Mesendoderm (in vitro differentiated cells): ENCODE measurements at regions not wholly inside any gene's neighbourhood (a gene's known extent, or its start where the extent isn't known, plus 50 kb on each side); places are given as distances from the start of the nearest gene placed in this dataset.

Experiments
- DNase-seq: peaks from one replicate; pipeline ENCODE4 v3.0.0; 2013
- H2AK5ac ChIP-seq: 2 replicates; pipeline ENCODE4 v1.6.1; 2013; ENCODE audit warnings: low read length, inconsistent platforms
- H2BK120ac ChIP-seq: 2 replicates; pipeline ENCODE4 v1.6.1; 2013; ENCODE audit warnings: low read depth, mild to moderate bottlenecking, low read length, moderate library complexity, mixed read lengths
- H2BK15ac ChIP-seq: replicated peaks from 2 replicates; pipeline ENCODE4 v1.6.1; 2013; ENCODE audit warnings: low read depth, mild to moderate bottlenecking, moderate library complexity
- H2BK5ac ChIP-seq: 2 replicates; pipeline ENCODE4 v1.6.1; 2013; ENCODE audit warnings: low read length, inconsistent platforms
- H3K18ac ChIP-seq: 2 replicates; pipeline ENCODE4 v1.6.1; 2013; ENCODE audit warnings: mild to moderate bottlenecking, low read length, mixed read lengths
- H3K23ac ChIP-seq: one replicate; pipeline ENCODE4 v1.6.1; 2013; ENCODE audit warnings: low read length
- H3K27ac ChIP-seq: 2 replicates; pipeline ENCODE4 v1.5.1; 2013; ENCODE audit warnings: low read depth, mild to moderate bottlenecking, inconsistent platforms, low read length, moderate library complexity
- H3K27me3 ChIP-seq: 2 replicates; pipeline ENCODE4 v1.6.1; 2013; ENCODE audit warnings: low read length, control low read depth, mild to moderate bottlenecking, inconsistent platforms; ENCODE audit not compliant: insufficient read depth, poor library complexity
- H3K36me3 ChIP-seq: 2 replicates; pipeline ENCODE4 v1.6.1; 2013; ENCODE audit warnings: low read length, inconsistent platforms; ENCODE audit not compliant: control insufficient read depth, insufficient read depth
- H3K4ac ChIP-seq: one replicate; pipeline ENCODE4 v1.6.1; 2013; ENCODE audit warnings: low read depth, mild to moderate bottlenecking, low read length, moderate library complexity
- H3K4me1 ChIP-seq: 2 replicates; pipeline ENCODE4 v1.6.1; 2013; ENCODE audit warnings: low read depth, low read length, inconsistent platforms; ENCODE audit not compliant: control insufficient read depth
- H3K4me2 ChIP-seq: 2 replicates; pipeline ENCODE4 v1.6.1; 2013; ENCODE audit warnings: low read length
- H3K4me3 ChIP-seq: 2 replicates; pipeline ENCODE4 v1.5.1; 2013; ENCODE audit warnings: mild to moderate bottlenecking, low read length
- H3K56ac ChIP-seq: one replicate; pipeline ENCODE4 v1.6.1; 2013; ENCODE audit warnings: low read length
- H3K79me1 ChIP-seq: 2 replicates; pipeline ENCODE4 v1.6.1; 2013; ENCODE audit warnings: low read length, inconsistent platforms
- H3K79me2 ChIP-seq: 2 replicates; pipeline ENCODE4 v1.6.1; 2013; ENCODE audit warnings: mild to moderate bottlenecking, low read length; ENCODE audit not compliant: control insufficient read depth, insufficient read depth
- H3K9ac ChIP-seq: 2 replicates; pipeline ENCODE4 v1.6.1; 2013; ENCODE audit warnings: low read length, inconsistent platforms
- H4K5ac ChIP-seq: one replicate; pipeline ENCODE4 v1.6.1; 2013; ENCODE audit warnings: low read length
- H4K8ac ChIP-seq: one replicate; pipeline ENCODE4 v1.6.1; 2013; ENCODE audit warnings: low read depth, mild to moderate bottlenecking, control low read depth, low read length, moderate library complexity
- WGBS: extraction: QIAGEN DNeasy Blood & Tissue Kit; methylation state at CpG from one replicate; pipeline ENCODE4 v1.1.7; 2013; ENCODE audit warnings: low lambda C conversion rate, missing lambda C conversion rate; ENCODE audit not compliant: insufficient coverage; ENCODE audit errors: extremely low coverage; 5-methylcytosine and 5-hydroxymethylcytosine counted together

- no peak overlapping the region for H3K56ac ChIP-seq
- H4K5ac ChIP-seq = no peak overlapping the region
- H3K18ac ChIP-seq = no peak overlapping the region
- no peaks in the 10 kb centered on the region for H3K79me2 ChIP-seq
- no peak overlapping the region for H3K27ac ChIP-seq
- no peak overlapping the region for H2AK5ac ChIP-seq
- no peak overlapping the region for H3K4me2 ChIP-seq
- H3K9ac ChIP-seq = no peak overlapping the region
- no peaks in the 10 kb centered on the region for H3K36me3 ChIP-seq
- no peak overlapping the region for H3K4ac ChIP-seq
- no peak overlapping the region for H3K23ac ChIP-seq
- no peak overlapping the region for H2BK15ac ChIP-seq
- no peak overlapping the region for H4K8ac ChIP-seq
- H3K4me1 ChIP-seq = no peaks in the 10 kb centered on the region
- DNase-seq = no peak
- no peak overlapping the region for H2BK5ac ChIP-seq
- H3K79me1 ChIP-seq = no peaks in the 10 kb centered on the region
- H3K27me3 ChIP-seq = no peaks in the 10 kb centered on the region
- H3K4me3 ChIP-seq = no peak overlapping the region
- WGBS = no CpG with 5 or more reads among the region's 4 CpGs
- no peak overlapping the region for H2BK120ac ChIP-seq
Observed at GRCh38 chr7:45359776-45360175, 202.2 kb downstream of the RAMP3 start.

GRCh38 chr7:45363669-45364068, 206.1 kb downstream of the RAMP3 start:
- no peaks in the 10 kb centered on the region for H3K4me1 ChIP-seq
- H3K9ac ChIP-seq = no peak overlapping the region
- no peak overlapping the region for H4K5ac ChIP-seq
- no peak overlapping the region for H3K18ac ChIP-seq
- H2AK5ac ChIP-seq = no peak overlapping the region
- H3K27me3 ChIP-seq = no peaks in the 10 kb centered on the region
- peak; percentile 40 for DNase-seq
- H2BK120ac ChIP-seq = no peak overlapping the region
- no peaks in the 10 kb centered on the region for H3K79me2 ChIP-seq
- no peak overlapping the region for H3K27ac ChIP-seq
- H3K36me3 ChIP-seq = no peaks in the 10 kb centered on the region
- H3K56ac ChIP-seq = no peak overlapping the region
- H4K8ac ChIP-seq = no peak overlapping the region
- H3K4me2 ChIP-seq = no peak overlapping the region
- H3K23ac ChIP-seq = no peak overlapping the region
- H3K79me1 ChIP-seq = no peaks in the 10 kb centered on the region
- H3K4ac ChIP-seq = no peak overlapping the region
- no peak overlapping the region for H2BK15ac ChIP-seq
- no peak overlapping the region for H3K4me3 ChIP-seq
- no CpG with 5 or more reads among the region's 7 CpGs for WGBS
- H2BK5ac ChIP-seq = no peak overlapping the region

- H3K27ac ChIP-seq = no peak overlapping the region
- DNase-seq = no peak
- H2BK5ac ChIP-seq = no peak overlapping the region
Observed at GRCh38 chr7:45365341-45365740, 207.8 kb downstream of the RAMP3 start.

GRCh38 chr7:45366475-45366874, 207.7 kb upstream of the ADCY1 start:
- Histone ChIP-seq H3K79me1 (no peaks in the 10 kb centered on the region), H3K18ac (no peak overlapping the region), H3K4ac (no peak overlapping the region), H3K56ac (no peak overlapping the region), H3K27me3 (no peaks in the 10 kb centered on the region), H3K4me2 (no peak overlapping the region), H4K5ac (no peak overlapping the region), H3K4me3 (no peak overlapping the region), H3K9ac (no peak overlapping the region), H2AK5ac (no peak overlapping the region), H3K27ac (no peak overlapping the region), H3K79me2 (no peaks in the 10 kb centered on the region), H2BK120ac (no peak overlapping the region), H3K23ac (no peak overlapping the region), H2BK5ac (no peak overlapping the region), H2BK15ac (no peak overlapping the region), H3K36me3 (no peaks in the 10 kb centered on the region), H4K8ac (no peak overlapping the region), H3K4me1 (no peaks in the 10 kb centered on the region)
- no peak for DNase-seq
- WGBS = no CpG with 5 or more reads among the region's 3 CpGs

More at GRCh38 chr7:45365341-45365740, 207.8 kb downstream of the RAMP3 start:
- no CpG with 5 or more reads among the region's 4 CpGs for WGBS
- Histone ChIP-seq H3K79me1 (no peaks in the 10 kb centered on the region), H3K56ac (no peak overlapping the region), H3K79me2 (no peaks in the 10 kb centered on the region), H3K4ac (no peak overlapping the region), H3K27me3 (no peaks in the 10 kb centered on the region), H2BK15ac (no peak overlapping the region), H3K18ac (no peak overlapping the region), H4K5ac (no peak overlapping the region), H3K23ac (no peak overlapping the region), H3K4me1 (no peaks in the 10 kb centered on the region), H2BK120ac (no peak overlapping the region), H4K8ac (no peak overlapping the region), H2AK5ac (no peak overlapping the region), H3K4me3 (no peak overlapping the region), H3K36me3 (no peaks in the 10 kb centered on the region), H3K4me2 (no peak overlapping the region), H3K9ac (no peak overlapping the region)

GRCh38 chr7:45367026-45367425, 207.1 kb upstream of the ADCY1 start:
- H3K18ac ChIP-seq = no peak overlapping the region
- no peak overlapping the region for H3K4ac ChIP-seq
- H3K9ac ChIP-seq = no peak overlapping the region
- no peaks in the 10 kb centered on the region for H3K79me1 ChIP-seq
- no peak overlapping the region for H2BK120ac ChIP-seq
- H3K27me3 ChIP-seq = no peaks in the 10 kb centered on the region
- H3K4me3 ChIP-seq = no peak overlapping the region
- H4K5ac ChIP-seq = no peak overlapping the region
- H3K36me3 ChIP-seq = no peaks in the 10 kb centered on the region
- WGBS = no CpG with 5 or more reads among the region's 5 CpGs
- no peaks in the 10 kb centered on the region for H3K4me1 ChIP-seq
- no peaks in the 10 kb centered on the region for H3K79me2 ChIP-seq
- no peak overlapping the region for H3K23ac ChIP-seq
- H3K4me2 ChIP-seq = no peak overlapping the region
- H2BK5ac ChIP-seq = no peak overlapping the region
- no peak overlapping the region for H4K8ac ChIP-seq
- no peak overlapping the region for H2BK15ac ChIP-seq
- H3K27ac ChIP-seq = no peak overlapping the region
- no peak for DNase-seq
- no peak overlapping the region for H2AK5ac ChIP-seq
- no peak overlapping the region for H3K56ac ChIP-seq

GRCh38 chr7:45368129-45368807, 205.9 kb upstream of the ADCY1 start:
- no peak overlapping the region for H3K4me2 ChIP-seq
- H3K79me1 ChIP-seq = no peaks in the 10 kb centered on the region
- H2BK15ac ChIP-seq = no peak overlapping the region
- no peak overlapping the region for H3K4me3 ChIP-seq
- no peak overlapping the region for H3K9ac ChIP-seq
- H3K4me1 ChIP-seq = no peaks in the 10 kb centered on the region
- no peak overlapping the region for H3K23ac ChIP-seq
- no peak overlapping the region for H2BK120ac ChIP-seq
- H4K8ac ChIP-seq = no peak overlapping the region
- H3K27me3 ChIP-seq = no peaks in the 10 kb centered on the region
- H4K5ac ChIP-seq = no peak overlapping the region
- DNase-seq = no peak
- no peak overlapping the region for H2AK5ac ChIP-seq
- no peaks in the 10 kb centered on the region for H3K79me2 ChIP-seq
- no peak overlapping the region for H3K56ac ChIP-seq
- H3K4ac ChIP-seq = no peak overlapping the region
- H3K36me3 ChIP-seq = no peaks in the 10 kb centered on the region
- H2BK5ac ChIP-seq = no peak overlapping the region
- H3K27ac ChIP-seq = no peak overlapping the region
- no peak overlapping the region for H3K18ac ChIP-seq
